ENCODE measurements at regions not wholly inside any gene's neighbourhood (a gene's known extent, or its start where the extent isn't known, plus 50 kb on each side); places are given as distances from the start of the nearest gene placed in this dataset.

DNA sequence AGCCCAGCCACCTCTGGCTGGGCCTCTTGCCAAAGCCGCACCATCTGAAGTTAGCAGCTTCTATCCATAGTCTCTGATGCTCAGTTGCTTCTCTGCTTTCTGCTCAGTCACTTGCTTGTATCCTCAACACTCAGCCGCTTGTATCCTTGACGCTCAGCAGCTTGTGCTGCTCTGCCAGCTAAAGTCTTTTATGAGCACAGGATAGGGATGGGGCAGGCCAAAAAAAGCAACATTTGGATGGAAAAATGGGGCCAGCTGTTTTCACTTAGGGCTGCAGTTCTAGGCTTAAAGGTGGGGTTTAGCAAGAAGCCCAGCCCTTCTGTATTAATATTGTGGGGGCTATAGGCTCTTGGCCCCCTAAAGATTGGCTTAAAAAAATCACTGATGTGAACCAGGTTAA lies 739.4 kb downstream of the CDH8 start:
- Histone ChIP-seq H3K9ac (ENCODE audit: low read depth in 1 of 2, low read length in 2 of 2) (no peak overlapping the region), H3K27me3 (ENCODE audit: control insufficient read depth in 4 of 4, insufficient read depth in 4 of 4, low read length in 3 of 4) (no peaks in the 10 kb centered on the region), H3K4me3 (ENCODE audit: low read depth in 1 of 3, low read length in 3 of 3) (no peak overlapping the region), H3K4me1 (ENCODE audit: control insufficient read depth in 4 of 4, insufficient read depth in 4 of 4, low read length in 3 of 4) (no peaks in the 10 kb centered on the region), H3K36me3 (ENCODE audit: control insufficient read depth in 4 of 4, insufficient read depth in 3 of 4, low read depth in 1 of 4, low read length in 3 of 4) (no peaks in the 10 kb centered on the region), H3K27ac (ENCODE audit: low read depth in 1 of 2, low read length in 2 of 2) (no peak overlapping the region), H3K9me3 (ENCODE audit: control insufficient read depth in 4 of 4, low read length in 3 of 4) (no peaks in the 10 kb centered on the region)
- no peak for TF ChIP-seq YY1 (IDR thresholded peaks at IDR 0.05)
- no peak for TF ChIP-seq REST (IDR thresholded peaks at IDR 0.05)
- no peak for TF ChIP-seq RAD21 (IDR thresholded peaks at IDR 0.05)
- TF ChIP-seq, protein P1, sequence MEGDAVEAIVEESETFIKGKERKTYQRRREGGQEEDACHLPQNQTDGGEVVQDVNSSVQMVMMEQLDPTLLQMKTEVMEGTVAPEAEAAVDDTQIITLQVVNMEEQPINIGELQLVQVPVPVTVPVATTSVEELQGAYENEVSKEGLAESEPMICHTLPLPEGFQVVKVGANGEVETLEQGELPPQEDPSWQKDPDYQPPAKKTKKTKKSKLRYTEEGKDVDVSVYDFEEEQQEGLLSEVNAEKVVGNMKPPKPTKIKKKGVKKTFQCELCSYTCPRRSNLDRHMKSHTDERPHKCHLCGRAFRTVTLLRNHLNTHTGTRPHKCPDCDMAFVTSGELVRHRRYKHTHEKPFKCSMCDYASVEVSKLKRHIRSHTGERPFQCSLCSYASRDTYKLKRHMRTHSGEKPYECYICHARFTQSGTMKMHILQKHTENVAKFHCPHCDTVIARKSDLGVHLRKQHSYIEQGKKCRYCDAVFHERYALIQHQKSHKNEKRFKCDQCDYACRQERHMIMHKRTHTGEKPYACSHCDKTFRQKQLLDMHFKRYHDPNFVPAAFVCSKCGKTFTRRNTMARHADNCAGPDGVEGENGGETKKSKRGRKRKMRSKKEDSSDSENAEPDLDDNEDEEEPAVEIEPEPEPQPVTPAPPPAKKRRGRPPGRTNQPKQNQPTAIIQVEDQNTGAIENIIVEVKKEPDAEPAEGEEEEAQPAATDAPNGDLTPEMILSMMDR (IDR thresholded peaks at IDR 0.05; ENCODE audit: low read depth, low read length, missing input control) = no peak
- TF ChIP-seq TAF1 (conservative IDR thresholded peaks at IDR 0.05) = no peak
- TF ChIP-seq MAX (IDR thresholded peaks at IDR 0.05) = no peak
- TF ChIP-seq HNF4G (IDR thresholded peaks at IDR 0.05) = no peak
- no peak for TF ChIP-seq NR2F2 (IDR thresholded peaks at IDR 0.05)
- TF ChIP-seq ZBTB33 (IDR thresholded peaks at IDR 0.05) = no peak
- no peak for TF ChIP-seq FOXA2 (IDR thresholded peaks at IDR 0.05)
- no peak for TF ChIP-seq FOXA1 (IDR thresholded peaks at IDR 0.05)
- no peak for TF ChIP-seq HNF4A (conservative IDR thresholded peaks at IDR 0.05)
- TF ChIP-seq GABPA (IDR thresholded peaks at IDR 0.05 in 1 of 2, conservative IDR thresholded peaks at IDR 0.05 in 1 of 2) = no peak
- no peak for TF ChIP-seq EGR1 (IDR thresholded peaks at IDR 0.05; ENCODE audit: low read depth in 2 of 2)
- no peak for DNase-seq (ENCODE audit: low spot score)
- WGBS = 79% methylated on average over 3 of the region's 3 CpGs

DNA sequence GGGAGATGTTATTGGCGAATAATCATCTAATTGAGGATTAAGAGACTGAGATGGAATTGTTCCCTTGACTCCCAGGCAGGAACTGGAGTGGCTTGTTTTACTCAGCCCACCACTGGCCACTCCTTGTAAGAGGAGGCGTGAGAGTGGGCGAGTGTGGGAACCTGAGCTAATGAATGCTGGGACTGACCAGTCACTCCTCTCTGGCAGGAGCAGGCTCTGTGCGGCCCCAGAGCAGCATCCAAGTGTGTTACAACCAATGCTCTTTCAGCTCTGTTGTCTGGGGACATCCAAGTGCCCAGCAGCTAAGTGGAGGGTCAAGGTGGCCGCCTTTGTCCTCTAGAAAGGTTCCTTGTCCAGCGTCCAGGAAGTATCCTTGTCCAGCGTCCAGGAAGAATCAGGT lies 739.9 kb downstream of the CDH8 start:
- no peak overlapping the region for H3K9ac ChIP-seq (ENCODE audit: low read depth in 1 of 2, low read length in 2 of 2)
- WGBS = 78% methylated on average over 7 of the region's 7 CpGs
- H3K4me1 ChIP-seq (ENCODE audit: control insufficient read depth in 4 of 4, insufficient read depth in 4 of 4, low read length in 3 of 4) = no peaks in the 10 kb centered on the region
- H3K9me3 ChIP-seq (ENCODE audit: control insufficient read depth in 4 of 4, low read length in 3 of 4) = no peaks in the 10 kb centered on the region
- no peak overlapping the region for H3K27ac ChIP-seq (ENCODE audit: low read depth in 1 of 2, low read length in 2 of 2)
- no peaks in the 10 kb centered on the region for H3K36me3 ChIP-seq (ENCODE audit: control insufficient read depth in 4 of 4, insufficient read depth in 3 of 4, low read depth in 1 of 4, low read length in 3 of 4)
- H3K4me3 ChIP-seq (ENCODE audit: low read depth in 1 of 3, low read length in 3 of 3) = no peak overlapping the region
- no peak for DNase-seq (ENCODE audit: low spot score)
- TF ChIP-seq EGR1 (IDR thresholded peaks at IDR 0.05; ENCODE audit: low read depth in 2 of 2) (no peak), JUND (IDR thresholded peaks at IDR 0.05) (no peak), TAF1 (conservative IDR thresholded peaks at IDR 0.05) (no peak), MAX (IDR thresholded peaks at IDR 0.05) (no peak), HNF4G (IDR thresholded peaks at IDR 0.05) (no peak), FOXA1 (IDR thresholded peaks at IDR 0.05) (no peak), RXRA (IDR thresholded peaks at IDR 0.05) (no peak)
- no peaks in the 10 kb centered on the region for H3K27me3 ChIP-seq (ENCODE audit: control insufficient read depth in 4 of 4, insufficient read depth in 4 of 4, low read length in 3 of 4)

Measured in liver (tissue), 8 donors.